SK-N-MC (cell line): ENCODE measurements at regions not wholly inside any gene's neighbourhood (a gene's known extent, or its start where the extent isn't known, plus 50 kb on each side); places are given as distances from the start of the nearest gene placed in this dataset.

Experiments used
- DNase-seq: peaks from one replicate; pipeline ENCODE4 v3.0.0-alpha.2; 2011; ENCODE audit warnings: low read depth, low spot score
- H3K27ac ChIP-seq: fragments of 200-600 bp; sonication (generic); 2 replicates; pipeline ENCODE4 v1.5.1; 2016; ENCODE audit warnings: mixed run types
- H3K36me3 ChIP-seq: fragments of 200-600 bp; sonication (generic); 2 replicates; pipeline ENCODE4 v1.6.1; 2017; ENCODE audit warnings: antibody characterized with exemption, low read length, mixed read lengths; ENCODE audit not compliant: insufficient read depth
- H3K4me3 ChIP-seq: fragments of 200-600 bp; sonication (generic); 2 replicates; pipeline ENCODE4 v1.5.1; 2016
- H3K9ac ChIP-seq: fragments of 200-600 bp; sonication (generic); 2 replicates; pipeline ENCODE4 v1.8.0; 2017; ENCODE audit warnings: mixed run types, mixed read lengths; ENCODE audit not compliant: insufficient read length
- H3K9me3 ChIP-seq: fragments of 200-600 bp; sonication (generic); 2 replicates; pipeline ENCODE4 v1.6.1; 2017; ENCODE audit warnings: low read depth, mild to moderate bottlenecking, antibody characterized with exemption, low read length, moderate library complexity, mixed read lengths
- EZH2 ChIP-seq: fragments of 200-600 bp; sonication (generic); IDR thresholded peaks from one replicate; pipeline ENCODE4 v1.6.1; 2017; ENCODE audit warnings: antibody characterized with exemption
- FOXP2 ChIP-seq: optimal IDR thresholded peaks from 2 replicates; pipeline ENCODE3; 2011; ENCODE audit warnings: mild to moderate bottlenecking, moderate library complexity; ENCODE audit not compliant: insufficient read depth; ENCODE audit errors: extremely low read length, control extremely low read depth
- POLR2AphosphoS5 ChIP-seq: IDR thresholded peaks from 2 replicates; pipeline ENCODE4 v1.6.1; 2012; ENCODE audit warnings: mild to moderate bottlenecking, low read depth, low read length, borderline replicate concordance

DNA sequence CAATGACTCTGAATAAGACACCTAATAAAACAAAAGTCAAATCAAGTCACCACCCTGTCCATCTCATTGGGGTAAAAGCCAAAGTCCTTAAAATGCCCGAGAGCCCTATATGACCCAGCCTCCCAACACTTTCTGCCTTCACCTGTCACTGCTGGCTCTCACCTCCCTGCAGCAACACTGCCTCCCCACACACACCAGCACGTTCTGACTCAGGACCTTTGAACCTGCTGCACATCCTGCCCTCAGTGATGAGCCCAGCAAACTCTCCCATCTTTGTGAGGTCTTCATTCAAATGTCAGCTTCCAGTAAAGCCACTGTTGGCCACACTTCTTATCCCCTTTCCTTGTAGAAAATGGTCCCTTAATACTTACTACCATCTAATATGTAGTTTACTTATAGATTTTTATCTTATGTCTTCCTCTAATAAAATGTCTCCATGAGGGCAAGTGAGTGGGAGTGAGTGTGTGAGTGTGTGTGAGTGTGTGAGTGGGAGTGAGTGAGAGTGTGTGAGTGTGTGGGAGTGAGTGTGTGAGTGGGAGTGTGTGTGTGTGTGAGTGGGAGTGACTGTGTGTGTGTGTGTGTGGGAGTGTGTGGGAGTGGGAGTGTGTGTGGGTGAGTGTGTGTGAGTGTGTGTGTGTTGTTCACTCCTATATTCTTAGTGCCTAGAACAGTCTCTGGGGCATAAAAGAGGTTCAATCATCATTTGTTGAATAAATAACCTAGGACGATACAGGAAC lies 504.7 kb downstream of the EIPR1 start:
- no peak for DNase-seq
- TF ChIP-seq FOXP2 (no peak), POLR2AphosphoS5 (no peak), EZH2 (no peak)
- Histone ChIP-seq H3K9me3 (no peaks in the 10 kb centered on the region), H3K4me3 (no peak overlapping the region), H3K27ac (no peak overlapping the region), H3K36me3 (no peaks in the 10 kb centered on the region), H3K9ac (no peak overlapping the region)

DNA sequence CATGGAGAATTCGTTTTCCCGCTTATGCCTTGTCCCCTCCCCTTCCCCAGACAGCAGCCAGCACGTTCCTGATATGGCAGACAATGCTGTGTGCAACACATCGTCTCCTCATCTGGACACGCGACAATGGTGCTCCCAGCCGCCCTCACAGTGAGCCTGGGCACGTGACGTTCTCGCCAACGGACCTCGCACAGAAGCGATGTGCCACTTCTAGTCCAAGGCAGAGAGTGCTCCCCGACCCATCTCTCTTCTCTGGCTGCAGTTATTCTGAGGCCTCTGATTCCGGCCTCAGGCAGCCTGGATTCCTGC lies 505.4 kb downstream of the EIPR1 start:
- DNase-seq, result no peak
- Histone ChIP-seq H3K9me3 (no peaks in the 10 kb centered on the region), H3K36me3 (no peaks in the 10 kb centered on the region), H3K4me3 (no peak overlapping the region), H3K9ac (no peak overlapping the region), H3K27ac (no peak overlapping the region)
- TF ChIP-seq POLR2AphosphoS5 (no peak), FOXP2 (no peak), EZH2 (no peak)

DNA sequence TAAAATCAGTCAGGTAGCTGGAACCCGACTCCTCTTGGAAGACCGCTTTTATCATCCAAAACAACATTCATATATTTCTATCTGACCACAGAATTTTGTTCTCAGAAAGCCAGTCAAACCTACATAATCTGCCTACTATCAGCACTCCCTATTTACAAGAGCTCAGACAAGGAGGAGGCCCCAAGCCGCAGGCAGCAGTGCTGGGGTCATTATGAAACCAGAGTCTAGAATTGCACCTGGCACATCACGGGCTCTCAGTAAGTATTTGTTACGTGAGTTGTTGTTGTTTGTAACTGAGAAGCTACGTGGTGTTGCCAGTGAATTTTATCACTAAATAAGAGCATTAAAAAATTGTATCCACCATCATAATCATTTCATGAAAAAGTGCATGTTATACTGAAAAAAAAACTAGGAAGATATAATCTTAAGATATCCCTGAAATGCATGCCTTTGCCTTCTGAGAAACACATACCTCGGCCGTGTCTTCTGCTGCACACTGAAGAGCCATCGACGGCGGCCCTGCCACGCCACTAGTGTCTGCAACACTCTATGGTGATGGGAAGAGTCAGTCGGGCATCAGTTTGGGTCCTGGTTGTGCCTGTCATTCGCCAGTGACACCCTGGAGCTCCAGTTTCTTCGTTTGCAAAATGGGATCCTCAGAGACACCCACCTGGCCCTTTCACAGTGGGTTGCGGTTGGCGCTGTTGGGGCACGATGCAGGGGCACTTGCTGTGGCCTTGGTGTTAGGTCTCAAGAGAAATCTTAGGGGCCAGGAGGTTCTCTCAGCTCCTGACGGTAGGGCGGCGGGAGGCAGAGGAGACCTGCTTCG lies 505.9 kb downstream of the EIPR1 start:
- no peak overlapping the region for H3K27ac ChIP-seq
- no peak overlapping the region for H3K9ac ChIP-seq
- TF ChIP-seq EZH2 (no peak), POLR2AphosphoS5 (no peak), FOXP2 (no peak)
- no peaks in the 10 kb centered on the region for H3K36me3 ChIP-seq
- H3K4me3 ChIP-seq, result no peak overlapping the region
- no peaks in the 10 kb centered on the region for H3K9me3 ChIP-seq
- no peak for DNase-seq

DNA sequence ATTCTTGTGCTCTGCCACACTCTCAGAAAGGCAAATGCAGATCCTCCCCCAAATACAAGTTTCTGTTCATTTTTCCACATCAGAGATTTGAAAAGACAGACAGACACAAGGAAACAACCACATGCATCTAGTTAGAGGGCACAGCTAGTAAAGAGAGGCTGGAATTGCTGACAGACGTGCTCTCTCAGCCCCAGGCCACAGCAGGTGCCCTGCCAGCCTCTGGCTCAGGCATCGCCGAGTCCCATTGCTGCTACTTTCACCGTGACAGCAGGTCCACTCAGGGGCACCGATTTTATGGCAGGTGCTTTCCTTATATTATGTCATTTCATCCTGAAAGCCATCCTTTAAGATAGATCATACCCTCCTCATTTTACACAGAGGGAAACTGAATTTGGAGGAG lies 507.5 kb downstream of the EIPR1 start:
- Histone ChIP-seq H3K9ac (no peak overlapping the region), H3K9me3 (no peaks in the 10 kb centered on the region), H3K27ac (no peak overlapping the region), H3K36me3 (no peaks in the 10 kb centered on the region), H3K4me3 (no peak overlapping the region)
- TF ChIP-seq POLR2AphosphoS5 (no peak), FOXP2 (no peak), EZH2 (no peak)
- DNase-seq, result no peak

DNA sequence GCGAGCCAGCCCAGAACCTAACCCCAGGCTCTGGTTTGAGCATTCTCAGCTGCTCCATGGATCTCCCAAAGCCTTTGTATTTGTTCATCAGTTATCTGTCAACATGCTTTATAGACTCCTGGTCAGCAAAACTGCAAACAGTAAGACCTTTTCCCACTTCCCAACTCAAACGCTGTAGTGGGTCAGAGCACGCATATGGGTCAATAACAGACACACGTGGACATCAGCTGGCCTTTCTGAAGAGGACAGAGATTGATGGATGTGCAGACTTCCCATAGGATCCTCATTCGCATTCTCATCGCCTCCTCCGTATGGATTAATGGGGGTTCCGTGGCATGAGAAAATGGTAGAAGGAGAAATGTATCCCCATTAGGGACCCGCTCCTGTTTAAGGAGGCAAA lies 508.1 kb downstream of the EIPR1 start:
- Histone ChIP-seq H3K4me3 (no peak overlapping the region), H3K9ac (no peak overlapping the region), H3K36me3 (no peaks in the 10 kb centered on the region), H3K9me3 (no peaks in the 10 kb centered on the region), H3K27ac (no peak overlapping the region)
- no peak for DNase-seq
- TF ChIP-seq POLR2AphosphoS5 (no peak), EZH2 (no peak), FOXP2 (no peak)

DNA sequence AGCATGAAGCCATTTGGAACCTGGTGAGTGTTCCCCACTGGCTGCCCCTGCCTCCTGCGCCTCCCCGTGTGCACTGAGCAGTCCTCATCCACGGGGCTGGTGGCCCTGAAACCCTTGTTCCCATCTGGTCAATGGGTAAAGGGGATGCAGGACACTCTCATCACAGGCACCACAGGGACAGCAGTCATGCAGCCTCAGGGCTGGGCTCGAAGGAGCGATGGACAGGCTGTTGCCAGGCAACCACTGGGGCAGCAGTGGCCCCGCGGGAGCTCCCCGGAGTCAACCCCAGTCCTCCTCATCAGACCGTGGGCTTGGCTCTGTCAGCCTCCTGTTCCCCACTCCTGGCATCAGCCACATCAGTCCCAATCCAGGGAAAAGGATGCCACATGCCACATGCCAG lies 509.5 kb downstream of the EIPR1 start:
- H3K27ac ChIP-seq, result no peak overlapping the region
- no peak for DNase-seq
- H3K9me3 ChIP-seq, result no peaks in the 10 kb centered on the region
- no peaks in the 10 kb centered on the region for H3K36me3 ChIP-seq
- no peak overlapping the region for H3K9ac ChIP-seq
- H3K4me3 ChIP-seq, result no peak overlapping the region
- TF ChIP-seq EZH2 (no peak), FOXP2 (no peak), POLR2AphosphoS5 (no peak)

DNA sequence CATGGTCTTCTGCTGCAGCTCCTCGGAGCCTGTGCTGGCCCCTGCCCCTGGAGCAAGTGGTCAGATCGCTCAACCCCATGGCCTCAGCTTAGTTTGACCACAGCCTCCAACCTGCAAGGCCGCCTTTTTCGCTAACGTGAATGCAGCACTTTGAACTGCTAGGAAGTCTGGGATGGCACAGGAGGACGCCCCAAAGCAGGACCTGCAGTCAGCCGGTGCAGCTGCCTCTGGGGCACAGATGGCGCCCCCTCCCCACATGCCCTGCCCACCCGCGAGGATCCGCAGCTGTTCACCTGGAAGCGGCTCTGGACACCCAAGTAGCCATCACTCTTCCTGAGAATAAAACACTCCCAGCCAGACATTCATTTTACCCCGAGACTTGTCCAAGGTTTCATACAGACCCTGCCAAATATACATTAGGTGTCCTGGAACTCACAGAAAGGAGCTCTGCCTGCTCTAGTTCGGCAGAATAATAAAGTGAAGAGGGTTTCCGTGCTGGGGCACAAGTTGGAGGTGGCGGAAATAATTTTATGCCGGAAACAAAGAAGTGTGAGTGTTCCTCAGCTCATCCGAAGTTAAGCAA lies 510.1 kb downstream of the EIPR1 start:
- H3K9ac ChIP-seq, result no peak overlapping the region
- no peaks in the 10 kb centered on the region for H3K9me3 ChIP-seq
- H3K27ac ChIP-seq, result no peak overlapping the region
- no peaks in the 10 kb centered on the region for H3K36me3 ChIP-seq
- TF ChIP-seq FOXP2, result no peak
- TF ChIP-seq POLR2AphosphoS5, result no peak
- TF ChIP-seq EZH2, result no peak
- no peak for DNase-seq
- no peak overlapping the region for H3K4me3 ChIP-seq

DNA sequence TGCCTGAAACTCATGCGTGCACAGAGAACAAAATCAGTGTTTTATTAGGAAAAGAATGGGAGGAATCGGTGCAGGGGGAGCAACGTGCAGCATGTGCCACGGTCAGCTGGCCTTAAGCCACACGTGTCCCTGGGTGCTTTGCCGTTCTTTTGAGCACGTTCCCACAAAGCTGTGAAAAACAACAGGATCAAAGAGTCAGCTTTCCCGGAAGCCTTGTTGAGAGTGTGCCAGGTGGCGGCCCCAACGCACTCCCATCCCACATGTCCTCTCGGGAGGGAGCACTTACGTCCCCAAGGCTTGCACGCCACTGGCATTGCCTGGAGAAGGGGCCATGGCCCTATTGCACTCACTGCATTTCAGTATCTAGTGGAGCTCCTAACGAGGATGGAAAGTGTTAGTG lies 511.2 kb downstream of the EIPR1 start:
- H3K4me3 ChIP-seq, result no peak overlapping the region
- H3K27ac ChIP-seq, result no peak overlapping the region
- TF ChIP-seq EZH2 (no peak), POLR2AphosphoS5 (no peak), FOXP2 (no peak)
- H3K9me3 ChIP-seq, result no peaks in the 10 kb centered on the region
- no peaks in the 10 kb centered on the region for H3K36me3 ChIP-seq
- DNase-seq, result no peak
- no peak overlapping the region for H3K9ac ChIP-seq
